GM18867 (cell line): ENCODE measurements at regions not wholly inside any gene's neighbourhood (a gene's known extent, or its start where the extent isn't known, plus 50 kb on each side); places are given as distances from the start of the nearest gene placed in this dataset.

ENCODE experiments used
- ATAC-seq: cut with Tn5 transposase; IDR thresholded peaks from one replicate; pipeline ENCODE4 v1.9.1; 2021; ENCODE audit warnings: mild to moderate bottlenecking, moderate library complexity; ENCODE audit not compliant: unreplicated experiment

DNA sequence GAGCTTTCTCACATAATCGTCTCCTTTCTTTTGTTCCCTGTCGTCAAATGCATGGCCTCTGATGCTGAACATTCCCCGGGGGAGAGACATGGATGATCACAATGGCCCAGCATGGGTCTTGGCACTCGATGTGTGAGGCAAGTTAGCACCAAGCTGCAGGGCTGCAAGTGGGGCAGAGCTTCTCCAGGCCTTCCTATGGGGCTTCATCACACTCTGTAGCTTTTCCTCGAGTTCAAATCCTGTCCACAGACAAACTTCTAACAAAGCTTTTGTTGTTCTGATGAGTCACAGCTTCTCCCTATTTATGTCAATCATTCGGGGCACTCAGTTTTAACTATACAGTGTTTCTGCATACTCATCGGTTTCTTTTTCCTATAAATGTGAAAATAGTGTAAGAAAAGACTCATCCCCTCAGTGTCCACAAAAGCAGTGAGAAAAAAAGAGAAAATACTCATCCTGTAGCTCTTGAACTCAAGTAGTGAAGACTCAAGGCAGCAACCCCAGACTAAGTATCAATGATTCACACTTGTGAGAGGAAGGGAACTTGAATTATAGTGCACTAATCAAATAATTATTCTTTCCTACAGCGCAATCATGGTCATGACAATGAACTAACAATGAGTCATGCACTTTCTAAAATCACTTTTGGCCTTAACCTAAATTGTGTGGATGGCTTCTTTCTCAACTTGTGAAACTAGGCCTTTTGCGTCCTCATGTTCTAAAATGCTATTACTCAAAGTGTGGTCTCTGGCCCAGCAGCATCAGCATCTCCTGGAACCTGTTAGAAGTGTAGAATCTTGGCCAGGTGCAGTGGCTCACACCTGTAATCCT is 68.4 kb upstream of the NOX3 start:
- ATAC-seq: no peak

DNA sequence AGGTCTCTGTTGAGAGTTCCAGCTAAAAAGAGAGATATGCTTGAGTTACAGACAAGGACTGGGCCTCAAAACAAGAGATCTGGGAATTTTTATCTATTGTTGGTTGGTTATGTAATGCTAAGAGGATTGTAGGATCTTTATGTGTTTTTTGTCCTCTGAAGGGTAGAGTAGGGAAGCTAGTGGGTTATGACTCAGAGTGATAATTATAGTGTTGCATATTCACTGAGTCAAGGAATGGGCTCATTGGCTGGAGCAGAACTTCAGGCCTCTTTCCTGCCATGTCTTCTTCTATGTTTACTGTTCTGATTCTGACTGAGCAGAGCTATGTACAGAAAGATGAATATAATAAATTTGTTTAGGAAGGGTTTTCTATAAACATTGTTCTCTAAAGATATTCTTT is 66.1 kb upstream of the NOX3 start:
- no peak for ATAC-seq

DNA sequence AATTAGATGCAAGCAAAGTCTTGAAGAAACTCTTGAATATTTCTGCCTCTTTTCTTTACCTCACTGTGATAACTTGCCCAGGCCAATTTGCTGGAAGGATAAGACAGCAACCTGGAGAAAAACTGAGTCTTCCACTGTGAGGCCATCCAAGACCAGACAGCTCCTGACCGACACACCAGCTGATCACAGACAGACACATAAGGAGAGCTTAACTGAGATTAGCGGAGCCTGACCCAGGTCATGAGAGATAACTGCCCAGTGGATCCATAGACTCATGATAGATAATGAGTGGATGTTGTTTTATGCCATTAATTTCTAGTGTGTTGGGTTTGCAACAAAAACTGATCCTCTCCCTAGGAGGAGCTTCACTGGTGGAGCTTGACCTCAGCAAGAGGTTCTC is 64.4 kb upstream of the NOX3 start:
- ATAC-seq: no peak

DNA sequence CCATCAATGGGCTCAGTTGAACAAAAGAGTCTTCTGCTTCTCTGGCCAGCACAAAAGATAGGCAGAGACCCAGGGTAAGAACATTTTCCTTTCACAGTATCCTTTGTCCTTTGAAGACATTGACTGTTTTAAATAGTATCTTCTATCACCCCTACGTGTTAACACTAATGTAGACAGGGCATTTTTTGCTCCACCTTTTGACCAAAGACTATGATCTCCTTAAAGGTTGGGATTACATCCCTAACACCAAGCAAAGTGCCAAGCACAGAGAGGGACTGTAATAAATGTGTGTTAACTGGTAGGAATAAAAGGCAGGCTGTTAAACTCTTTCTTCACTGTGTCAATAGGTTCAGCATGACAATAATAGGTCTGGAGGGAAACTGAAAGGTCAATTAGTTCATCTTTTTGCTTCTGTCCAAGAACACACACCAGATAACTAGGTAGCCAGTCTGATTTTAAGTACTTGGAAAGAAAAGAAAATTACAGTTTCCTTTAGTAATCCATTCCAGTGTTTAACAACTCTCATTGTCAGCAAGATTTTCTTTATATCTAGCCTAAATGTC is 63.6 kb upstream of the NOX3 start:
- no peak for ATAC-seq

DNA sequence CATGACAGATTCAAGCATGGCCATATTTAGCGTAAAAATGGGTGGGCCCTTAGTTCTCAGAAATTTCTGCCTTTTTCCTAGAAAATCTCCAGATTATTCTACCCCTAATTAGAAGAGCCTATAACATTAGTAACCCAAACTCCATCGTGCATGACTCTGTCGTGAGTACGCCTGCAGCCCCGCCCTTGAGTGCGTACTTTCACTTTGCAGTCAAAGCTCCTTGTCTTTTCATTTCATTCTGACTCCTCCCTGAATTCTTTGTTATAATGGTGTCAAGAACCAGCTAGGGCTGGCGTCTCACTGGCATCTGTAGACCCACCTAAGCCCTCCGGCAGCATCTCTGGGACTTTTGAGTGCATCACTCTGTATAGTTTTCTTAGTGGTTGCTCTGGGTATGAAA is 61.7 kb upstream of the NOX3 start:
- no peak for ATAC-seq

DNA sequence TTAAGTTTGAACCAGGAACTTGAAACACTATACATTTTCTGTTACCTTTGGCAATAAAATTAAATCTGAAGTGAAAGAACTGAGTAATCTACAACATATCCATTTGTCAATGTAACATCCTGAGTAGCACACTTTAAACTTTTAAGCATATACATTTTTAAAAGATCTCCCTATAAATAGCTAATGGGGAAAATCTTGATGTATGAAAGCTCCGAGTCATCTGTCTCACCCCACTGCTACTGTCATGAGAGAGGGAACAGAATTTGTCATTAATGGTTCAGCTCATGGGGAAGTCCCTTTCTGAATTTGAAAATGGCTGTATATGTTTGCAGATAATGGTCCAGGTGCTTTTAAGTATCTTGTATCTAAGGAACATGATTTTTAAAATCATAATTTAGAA is 55.2 kb upstream of the NOX3 start:
- ATAC-seq: no peak

DNA sequence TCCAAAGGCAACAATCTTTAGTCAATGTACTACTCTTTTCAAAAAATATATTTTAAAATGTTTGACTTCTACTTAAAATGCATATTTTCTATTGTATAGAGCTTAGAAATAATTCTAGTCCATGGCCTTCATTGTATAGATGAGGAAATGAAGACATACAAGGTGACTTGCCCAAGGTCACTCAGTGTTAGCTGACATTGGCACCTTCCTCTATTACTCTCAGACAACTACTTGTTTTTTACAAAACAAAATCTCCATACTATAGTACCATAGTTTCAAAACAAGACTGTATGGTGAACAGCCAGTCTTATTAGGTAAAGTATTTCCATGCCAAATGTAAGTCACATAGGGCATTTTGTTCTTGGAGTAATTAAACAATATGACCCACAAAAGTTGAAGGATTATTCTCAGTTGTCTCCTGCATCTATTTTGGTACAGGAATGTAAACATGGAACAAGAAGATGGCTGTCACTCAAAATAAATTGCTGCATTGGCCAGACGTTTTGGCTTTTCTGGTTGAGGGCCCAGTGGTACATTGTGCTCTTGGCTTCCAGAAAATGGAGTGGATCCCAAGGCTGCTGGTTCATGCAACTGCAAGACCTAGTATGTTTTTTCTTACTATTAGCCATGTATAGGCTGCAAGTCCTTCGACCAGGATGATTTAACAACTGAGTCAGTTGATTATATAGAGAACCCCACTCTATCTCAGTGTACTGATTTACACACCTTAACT is 54.3 kb upstream of the NOX3 start:
- no peak for ATAC-seq

DNA sequence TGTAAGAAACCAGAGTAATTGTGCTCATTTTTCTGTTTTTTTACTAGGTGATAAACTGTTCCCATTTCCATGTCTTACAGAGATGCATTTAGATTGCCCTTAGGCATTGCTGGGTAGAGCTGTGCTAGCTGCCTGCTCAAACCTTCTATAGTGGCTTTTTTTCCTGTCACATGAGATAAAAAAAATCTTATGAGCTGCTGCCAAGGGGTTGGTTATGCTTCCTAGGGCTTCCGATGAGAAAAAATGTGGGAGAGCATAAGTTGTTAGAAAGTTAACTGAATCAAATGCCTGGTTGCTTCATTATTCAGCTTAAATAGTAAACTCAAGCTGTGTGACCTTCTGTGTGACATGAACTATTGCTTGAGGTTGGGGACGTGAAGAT is 50.0 kb upstream of the NOX3 start:
- ATAC-seq: no peak
